ENCODE measurements at regions not wholly inside any gene's neighbourhood (a gene's known extent, or its start where the extent isn't known, plus 50 kb on each side); places are given as distances from the start of the nearest gene placed in this dataset.

- no peak for TF ChIP-seq GATA2 (CRISPR knock-in tag; IDR thresholded peaks at IDR 0.05)
- no peak for TF ChIP-seq FOXJ3 (CRISPR knock-in tag; IDR thresholded peaks at IDR 0.05)
Observed at GRCh38 chr4:63558709-63559108, 850.5 kb downstream of the TECRL start.
